GM21576 (cell line): ENCODE measurements at regions not wholly inside any gene's neighbourhood (a gene's known extent, or its start where the extent isn't known, plus 50 kb on each side); places are given as distances from the start of the nearest gene placed in this dataset.

Experiments
- ATAC-seq: cut with Tn5 transposase; IDR thresholded peaks from one replicate; pipeline ENCODE4 v1.9.1; 2021; ENCODE audit warnings: mild to moderate bottlenecking, moderate library complexity; ENCODE audit not compliant: unreplicated experiment

DNA sequence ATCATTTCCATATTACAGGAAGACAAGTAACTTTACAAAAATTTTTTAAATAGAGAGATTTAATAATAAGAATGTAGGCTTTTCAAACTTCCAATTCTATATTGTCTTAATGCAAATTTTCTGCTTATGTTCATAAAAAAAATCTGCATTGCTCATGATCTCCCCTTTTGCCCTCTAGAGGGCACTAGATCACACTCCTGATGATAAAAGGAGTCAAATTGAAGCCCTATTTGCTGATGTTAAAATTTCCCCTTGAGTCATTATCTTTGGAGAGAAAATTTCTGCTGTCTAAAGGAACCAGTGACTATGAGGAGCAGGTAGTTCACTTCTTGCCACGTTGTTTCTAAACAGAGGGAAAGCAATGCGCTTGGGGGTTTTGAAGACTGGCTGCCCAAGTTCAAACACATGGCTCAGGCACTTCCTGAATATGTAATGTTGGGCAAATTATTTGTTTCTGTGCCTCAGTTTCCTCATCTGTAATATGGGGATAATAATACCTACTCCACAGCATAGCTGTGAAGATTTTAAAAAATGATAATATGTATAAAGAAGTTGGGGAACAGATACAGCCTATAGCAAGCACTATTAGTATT is 874.2 kb downstream of the TFAP2A start:
- ATAC-seq = peak; percentile 71

DNA sequence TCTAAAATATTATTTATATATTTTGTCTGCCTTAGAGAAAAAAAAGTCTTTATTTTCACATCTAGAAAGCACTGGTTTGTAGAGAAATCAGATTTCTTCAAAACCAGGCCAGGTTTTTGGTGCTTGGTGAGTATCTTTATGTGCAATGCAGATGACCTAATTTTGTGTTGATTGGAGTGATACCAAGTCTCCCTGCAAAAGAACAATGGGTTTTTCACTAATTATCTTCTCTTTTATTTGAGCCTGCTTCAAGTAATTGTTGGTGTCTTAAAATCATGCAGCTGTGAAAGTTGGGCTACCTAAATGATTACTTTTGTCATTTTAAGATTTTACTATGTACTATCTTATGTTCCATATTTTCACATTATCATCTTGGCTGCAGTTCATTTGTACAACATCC is 874.7 kb downstream of the TFAP2A start:
- no peak for ATAC-seq

DNA sequence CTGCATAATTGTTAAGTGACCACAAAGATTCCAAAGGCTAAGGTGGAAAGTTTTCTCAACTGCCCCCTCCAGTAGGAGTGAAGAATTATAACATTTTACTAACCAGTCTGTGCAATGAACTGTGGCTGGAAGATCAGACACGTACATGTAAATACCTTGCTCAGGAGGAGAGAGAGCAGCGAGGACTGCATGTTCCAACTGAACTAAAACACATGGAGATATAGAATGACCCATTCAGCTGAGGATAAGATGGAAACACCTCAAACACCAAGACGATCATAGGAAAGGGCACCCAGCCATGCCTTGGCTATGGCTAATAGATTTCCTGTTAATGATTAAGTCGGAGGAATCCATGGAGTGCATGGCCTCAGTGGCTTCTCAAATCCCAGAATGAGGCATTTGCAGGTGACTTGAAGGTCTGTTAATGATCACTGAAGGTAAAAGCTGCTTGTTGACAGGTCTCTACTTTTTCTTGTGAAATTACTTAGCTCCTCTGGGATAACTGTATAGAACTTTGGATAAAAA is 875.6 kb downstream of the TFAP2A start:
- ATAC-seq = no peak

DNA sequence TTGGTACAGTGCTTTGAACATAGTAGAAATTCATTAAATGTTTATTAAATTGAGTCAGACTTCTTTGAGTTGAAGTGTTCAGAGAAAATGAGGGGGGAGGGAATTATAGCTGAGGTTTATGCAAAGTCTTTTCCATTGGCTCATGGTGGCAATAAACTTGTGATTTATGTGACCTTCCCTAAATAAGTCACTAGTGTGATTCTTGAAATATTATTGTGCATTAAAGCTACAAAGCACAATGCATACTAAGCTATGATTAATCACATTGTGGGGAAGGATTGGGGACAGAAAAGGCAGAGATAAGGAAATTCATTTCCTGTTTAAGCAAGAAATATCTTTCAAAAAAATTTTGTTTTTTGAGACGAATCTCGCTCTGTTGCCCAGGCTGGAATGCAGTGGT is 877.5 kb downstream of the TFAP2A start:
- no peak for ATAC-seq

DNA sequence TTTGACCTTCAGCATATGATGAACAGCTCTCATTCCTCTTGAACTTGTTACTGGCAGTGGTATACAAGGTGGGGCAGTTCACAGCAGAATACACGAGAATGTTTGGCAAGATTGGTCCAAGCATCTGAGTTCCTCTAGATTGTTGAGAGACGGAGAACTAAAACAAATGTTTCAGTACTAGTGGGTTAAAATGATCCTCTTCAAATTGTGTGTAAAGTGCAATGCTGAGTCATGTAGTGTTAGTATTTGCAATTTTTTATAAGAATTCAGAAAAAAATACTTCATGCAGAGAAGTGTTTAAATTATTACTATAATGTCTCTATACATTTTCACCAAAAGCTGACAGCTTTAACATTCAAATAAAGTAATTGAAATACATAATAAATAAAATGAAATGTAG is 879.8 kb downstream of the TFAP2A start:
- ATAC-seq = no peak

DNA sequence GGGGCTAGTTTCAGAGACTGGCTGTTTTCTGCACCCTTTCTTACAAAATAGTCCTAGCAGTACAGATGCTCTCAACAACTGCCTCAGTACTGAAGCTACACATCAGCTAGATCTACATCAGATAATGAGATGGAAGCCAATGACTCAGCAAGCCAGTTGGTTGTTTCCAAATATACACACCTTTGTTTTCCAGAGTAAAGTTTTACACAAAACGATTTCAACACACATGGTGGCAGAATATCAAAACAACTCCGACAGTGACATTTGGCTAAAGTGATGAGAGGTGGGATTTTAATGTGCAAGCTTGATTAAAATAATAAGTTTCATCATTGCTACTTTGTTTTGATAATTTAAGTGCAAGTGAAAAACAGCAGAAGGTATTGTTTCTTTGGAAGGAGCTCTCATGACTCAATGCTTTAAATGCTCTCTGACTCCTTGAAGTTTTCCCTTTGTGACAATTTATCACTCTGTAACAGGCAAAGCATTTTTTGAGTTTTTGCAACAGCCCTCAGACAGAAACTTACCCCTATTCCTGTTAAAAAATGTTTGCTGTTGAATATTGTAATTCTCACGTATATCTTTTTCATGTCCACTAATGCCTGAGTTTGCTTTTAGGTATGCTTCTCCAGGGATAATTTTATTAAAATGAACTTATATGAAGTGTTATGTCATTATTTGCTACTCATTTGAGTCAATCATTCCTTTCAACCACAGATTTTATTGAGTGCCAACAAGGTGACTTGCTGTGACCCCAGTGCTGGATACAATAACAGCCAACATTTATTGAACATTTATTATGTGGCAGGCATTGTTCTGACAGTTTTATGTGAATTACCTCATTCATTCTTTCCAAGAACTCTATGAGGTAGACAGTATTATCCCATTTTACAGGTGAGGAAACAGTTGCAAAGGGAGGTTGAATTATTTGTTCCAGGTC is 882.0 kb downstream of the TFAP2A start:
- no peak for ATAC-seq

DNA sequence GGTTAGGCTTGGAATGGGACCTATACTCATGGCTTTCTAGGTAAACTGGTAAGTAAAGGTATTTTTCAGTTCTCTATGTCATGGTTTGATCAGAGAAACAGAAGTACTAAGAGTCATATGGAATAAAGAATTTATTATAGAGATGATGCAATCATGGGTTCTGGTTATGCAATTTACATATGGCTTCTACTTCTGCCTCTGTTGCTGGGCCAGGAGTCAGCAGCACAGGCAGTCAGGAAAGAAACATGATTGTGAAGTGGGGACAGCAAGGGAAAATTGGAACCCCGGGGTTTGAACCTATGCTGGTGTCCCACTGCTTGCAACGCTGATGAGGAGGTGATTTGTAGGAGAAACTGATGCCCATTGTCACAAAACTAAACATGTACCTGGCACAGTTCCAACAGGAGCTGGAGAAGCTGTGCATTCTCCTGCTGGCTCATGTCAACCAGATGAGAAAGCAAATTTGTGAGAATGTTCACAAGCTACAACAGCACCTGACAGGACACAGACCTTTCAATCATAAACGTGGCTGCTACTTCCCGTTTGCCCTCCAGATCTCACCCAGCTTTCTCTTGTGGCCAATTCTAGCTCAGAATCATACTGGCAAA is 887.1 kb downstream of the TFAP2A start:
- no peak for ATAC-seq

DNA sequence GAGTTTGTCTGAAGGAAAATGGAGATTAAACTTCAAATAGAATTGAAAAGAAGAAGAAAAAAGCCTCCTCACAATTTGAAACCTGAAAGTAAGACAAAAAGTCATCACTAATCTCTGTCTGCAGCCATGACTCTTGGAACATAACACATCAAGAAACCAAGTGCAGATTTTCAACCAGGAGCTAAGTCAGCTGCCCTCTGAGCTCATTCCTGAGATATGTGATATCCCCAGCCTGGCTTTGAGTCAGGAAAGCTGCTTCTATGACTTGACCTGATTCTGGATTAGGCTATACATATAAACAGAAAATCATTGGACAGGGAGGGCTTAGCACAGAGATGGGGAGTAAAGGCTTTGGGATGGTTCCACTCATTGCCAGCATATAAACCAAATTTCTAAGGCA is 891.4 kb downstream of the TFAP2A start:
- no peak for ATAC-seq

DNA sequence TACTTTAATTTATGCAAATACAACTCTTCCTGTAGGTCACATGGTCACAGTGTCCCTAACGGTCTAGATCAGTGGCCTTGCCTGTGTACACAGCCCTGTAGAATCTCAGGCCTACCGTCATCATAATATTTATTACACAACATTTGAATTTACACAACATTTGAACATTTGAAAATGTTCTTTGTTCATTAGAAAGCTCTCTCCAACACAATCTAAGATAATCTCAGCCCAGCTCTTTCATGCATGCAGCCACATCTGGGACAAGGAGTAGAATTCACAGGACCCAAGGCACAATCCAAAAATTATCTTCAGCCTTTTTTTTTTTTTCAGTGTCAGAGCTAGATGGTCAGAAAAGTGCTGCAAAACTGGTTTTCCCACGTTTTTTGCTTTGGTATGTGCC is 892.8 kb downstream of the TFAP2A start:
- no peak for ATAC-seq

DNA sequence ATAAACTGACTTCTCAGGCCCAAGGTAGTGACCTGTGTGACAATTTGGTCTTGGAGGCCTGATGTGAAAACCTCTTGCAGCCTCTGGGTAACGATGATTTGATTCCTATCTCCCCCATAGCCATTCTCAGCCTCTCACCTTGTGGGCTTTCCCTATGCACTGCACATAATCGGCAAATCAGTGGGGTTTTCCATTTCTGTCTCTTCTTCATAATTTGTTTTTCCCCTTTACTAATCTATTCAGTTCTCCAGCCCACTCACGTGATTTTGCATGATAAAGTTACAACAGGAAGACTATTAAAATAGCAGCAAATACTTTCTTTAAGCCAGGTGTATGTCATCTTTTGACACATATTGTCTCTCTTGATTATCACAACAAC is 893.7 kb downstream of the TFAP2A start:
- ATAC-seq = no peak

DNA sequence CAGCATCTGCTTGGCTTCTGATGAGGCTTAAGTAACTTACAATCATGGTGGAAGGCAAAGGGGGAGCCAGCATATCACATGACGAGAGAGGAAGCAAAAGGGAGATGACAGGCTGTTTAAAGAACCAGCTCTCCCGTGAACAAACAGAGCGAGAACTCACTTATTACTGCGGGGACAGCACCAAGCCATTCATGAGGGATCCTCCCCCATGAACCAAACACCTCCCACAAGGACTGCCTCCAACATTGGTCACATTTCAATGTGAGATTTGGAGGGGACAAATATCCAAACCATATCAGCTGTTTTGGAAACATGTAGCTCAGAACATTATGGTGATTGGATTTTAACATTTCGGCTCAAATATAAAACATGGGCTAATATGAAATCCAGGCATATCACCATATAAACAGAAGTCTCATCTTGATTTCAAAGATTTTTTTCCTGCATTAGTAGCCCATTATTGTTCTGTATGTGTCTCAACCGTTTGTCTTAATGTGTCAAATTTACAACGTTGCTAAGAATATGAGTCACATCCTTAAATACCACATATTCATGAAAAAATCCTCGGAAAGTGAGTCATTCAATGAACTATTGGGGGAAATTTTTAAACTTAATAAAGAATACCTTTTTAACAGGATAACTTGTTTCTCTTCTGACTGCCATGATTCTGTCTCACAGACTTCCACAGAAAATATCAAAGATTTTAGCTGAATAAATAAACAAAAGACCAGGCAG is 894.3 kb downstream of the TFAP2A start:
- ATAC-seq = peak; percentile 54

DNA sequence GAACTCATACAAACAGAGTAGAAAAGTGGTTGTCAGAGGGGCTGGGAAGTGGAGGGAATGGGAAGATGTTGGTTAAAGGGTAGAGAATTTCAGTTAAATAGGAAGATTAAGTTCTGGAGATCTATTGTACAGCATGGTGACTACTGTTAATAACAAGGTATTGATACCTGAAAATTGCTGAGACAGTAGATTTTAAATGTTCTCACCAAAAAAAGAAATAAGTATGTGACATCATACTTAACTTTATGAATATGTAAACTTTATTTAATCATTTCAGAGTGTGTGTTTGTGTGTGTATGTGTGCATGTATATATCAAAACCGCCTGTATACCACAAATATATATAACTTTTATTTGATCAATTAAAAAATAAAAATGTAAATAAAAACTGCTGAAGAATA is 896.4 kb downstream of the TFAP2A start:
- ATAC-seq = no peak

DNA sequence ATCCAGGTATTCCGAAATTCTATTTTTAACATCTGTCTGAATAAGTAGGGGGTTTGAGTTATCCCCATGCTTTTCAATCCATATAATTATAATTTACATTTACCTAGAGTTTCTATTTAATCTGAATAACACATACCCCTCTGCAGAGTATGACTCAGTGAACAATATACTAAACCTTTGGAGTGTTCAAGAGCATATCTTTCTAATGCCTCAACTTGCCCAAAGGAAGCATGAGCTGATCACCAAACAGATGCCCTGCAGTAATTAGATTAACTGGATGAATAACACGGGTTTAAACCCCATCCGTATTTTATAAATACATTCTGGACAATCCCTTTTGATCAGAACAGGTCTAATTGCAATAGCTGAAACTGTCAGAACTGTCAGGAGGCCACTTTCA is 897.1 kb downstream of the TFAP2A start:
- ATAC-seq = no peak

DNA sequence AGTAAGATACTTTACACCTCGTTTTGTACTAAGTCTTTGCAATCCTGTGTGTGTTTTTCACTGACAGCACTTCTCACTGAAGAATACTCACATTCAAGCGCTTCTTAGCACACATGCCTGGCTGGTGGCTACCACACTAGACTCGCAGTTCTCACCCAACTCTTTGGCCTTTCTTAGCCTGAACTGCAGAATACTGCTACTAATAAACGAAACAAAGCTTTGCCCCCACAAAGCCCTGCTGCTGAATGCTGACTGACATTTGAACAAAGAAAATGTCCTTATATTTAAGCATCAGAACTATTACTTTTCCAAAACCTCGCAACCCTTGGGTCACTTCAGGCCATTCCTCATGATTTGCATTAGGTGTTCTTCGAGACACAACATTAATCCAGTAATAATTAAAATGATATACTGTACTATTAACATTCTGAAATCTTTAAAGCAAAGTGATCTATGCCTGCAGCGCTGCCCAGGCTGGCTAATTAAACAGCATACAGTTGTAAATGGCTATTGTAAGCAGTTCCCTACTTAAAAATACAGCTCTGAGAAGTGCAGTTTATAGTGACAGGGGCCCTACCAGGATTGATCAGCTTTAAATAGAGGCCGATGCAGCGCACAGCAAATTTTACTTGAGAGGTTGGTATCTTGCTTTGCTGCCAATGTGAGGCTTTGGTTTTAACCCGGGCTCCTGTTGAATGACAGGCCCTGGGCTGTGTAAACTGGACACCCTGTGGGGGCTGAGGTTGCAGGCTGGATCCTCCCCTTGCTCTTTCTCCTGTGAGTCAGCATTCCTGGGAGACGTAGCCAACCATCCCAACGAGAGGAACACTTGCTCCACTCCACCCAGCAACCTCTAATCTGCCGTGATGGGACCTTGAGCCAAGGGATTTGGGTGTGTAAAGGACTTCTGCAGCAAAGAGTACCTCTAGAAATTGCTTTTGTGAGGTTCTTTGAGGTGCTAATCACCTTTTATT is 899.0 kb downstream of the TFAP2A start:
- no peak for ATAC-seq

DNA sequence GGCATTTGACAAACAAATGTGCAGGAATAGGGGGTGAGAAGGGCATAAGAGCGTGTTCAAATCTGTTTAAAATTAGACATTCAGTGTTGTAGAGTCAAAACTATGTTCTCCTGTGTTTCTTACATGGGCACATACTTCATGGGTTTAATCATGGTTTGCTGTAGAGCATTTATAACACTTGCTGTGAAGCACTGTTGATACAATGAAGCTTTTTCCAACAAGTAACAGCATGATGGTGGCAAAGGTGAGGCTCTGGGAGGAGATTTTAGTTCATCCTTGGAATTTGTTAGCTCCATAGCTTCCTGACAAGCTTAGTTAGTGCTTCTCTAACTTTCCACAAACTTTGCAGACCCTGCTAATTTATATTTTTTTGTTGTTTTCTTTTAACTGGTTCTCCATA is 900.7 kb downstream of the TFAP2A start:
- no peak for ATAC-seq

DNA sequence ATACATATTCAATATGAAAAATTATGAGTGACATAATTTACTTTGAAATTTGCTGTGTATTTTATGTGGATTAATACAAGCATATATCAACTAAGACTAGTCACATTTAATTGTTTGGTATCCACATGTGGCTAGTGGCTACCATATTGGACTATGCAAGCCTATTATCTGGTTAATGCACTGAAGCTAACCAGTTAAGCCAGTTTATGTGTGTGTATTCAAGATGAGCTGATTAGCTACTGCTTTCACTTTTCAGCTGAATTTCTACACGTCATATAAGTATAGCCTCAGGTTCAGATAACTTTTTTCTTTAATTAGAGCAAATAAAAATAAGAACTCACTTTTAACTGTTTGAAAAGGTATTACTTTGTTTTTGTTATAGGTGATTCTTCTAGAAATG is 903.7 kb downstream of the TFAP2A start:
- ATAC-seq = no peak

DNA sequence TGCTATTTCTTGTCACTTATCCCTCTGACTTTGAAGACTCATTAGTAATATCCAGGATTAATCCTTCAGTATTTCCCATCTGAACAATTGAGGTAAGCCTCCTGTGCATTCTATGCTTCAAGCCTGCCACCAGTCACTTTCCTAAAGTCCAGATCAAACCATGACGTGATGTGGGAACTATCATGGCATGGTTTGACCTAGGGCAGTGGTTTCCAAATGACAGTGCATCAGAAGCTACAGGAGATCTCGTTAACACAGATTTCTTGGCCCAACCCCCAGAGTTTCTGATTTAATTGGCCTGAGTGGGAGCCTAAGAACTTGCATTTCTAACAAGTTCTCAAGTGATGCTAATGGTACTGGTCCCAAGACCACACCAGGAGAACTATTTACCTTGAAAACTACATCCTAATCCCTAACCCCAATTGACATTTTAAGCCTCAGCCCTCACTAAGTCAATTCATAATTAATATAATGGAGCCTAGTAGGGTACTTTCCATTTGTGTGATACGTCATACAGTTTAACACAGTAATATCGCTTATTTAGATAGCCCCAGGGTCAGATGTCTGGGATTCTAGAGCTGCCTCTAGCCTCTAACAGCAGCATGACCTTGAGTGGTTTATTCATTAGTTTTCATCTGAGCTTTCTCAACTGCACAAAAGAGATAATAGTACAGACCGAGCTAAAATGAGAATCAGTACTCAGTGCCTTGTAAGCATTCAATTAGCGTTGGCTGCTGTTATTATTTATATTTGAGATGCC is 907.6 kb downstream of the TFAP2A start:
- no peak for ATAC-seq

DNA sequence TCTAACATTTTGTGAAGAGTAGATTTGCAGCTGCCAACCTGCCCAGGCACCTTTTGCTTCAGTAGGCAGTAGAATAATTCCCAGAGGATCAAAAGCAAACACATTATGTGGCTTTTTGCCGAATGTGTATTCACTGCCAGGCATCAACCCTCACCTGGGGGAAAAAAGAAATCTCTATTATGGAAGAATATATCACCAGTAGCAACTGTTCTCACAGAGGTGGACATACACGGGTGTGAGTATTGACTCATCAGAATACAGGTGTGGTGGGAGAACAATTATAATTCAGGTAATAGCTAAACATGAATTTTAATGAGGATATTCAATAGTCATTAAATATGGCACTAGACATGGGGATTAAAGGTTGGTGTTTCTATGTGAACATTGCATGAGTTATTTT is 910.7 kb downstream of the TFAP2A start:
- ATAC-seq = no peak

DNA sequence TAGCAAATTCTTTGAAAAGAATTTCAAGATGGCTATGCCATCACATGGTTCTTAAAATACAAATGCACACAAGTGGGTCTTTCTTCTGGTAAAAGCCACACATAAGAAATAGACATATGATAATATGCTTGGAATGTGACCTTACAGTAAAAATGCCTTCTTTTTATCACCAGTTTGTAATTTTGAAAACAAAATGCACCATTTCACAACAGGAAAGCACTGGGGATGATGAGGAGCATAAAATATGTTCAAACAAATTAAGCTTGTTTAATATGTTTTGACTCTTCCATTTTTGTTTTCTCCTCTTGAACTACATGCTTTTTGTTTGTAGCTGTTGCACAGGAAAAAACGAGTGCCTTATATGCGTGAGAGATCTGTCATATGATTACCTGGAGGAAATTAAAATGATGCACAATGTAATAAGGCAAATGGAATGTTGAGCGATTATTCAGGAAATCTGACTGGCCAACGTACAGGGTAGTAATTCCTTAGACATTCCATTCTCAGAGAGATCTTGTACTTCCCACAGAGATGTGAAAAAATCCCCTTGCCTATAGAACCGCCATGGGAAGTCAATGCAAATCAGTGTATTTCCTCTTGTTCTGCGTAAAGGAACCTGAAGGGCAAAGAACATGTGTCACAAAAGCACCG is 911.6 kb downstream of the TFAP2A start:
- no peak for ATAC-seq
